GM13976 (cell line): ENCODE measurements at regions not wholly inside any gene's neighbourhood (a gene's known extent, or its start where the extent isn't known, plus 50 kb on each side); places are given as distances from the start of the nearest gene placed in this dataset.

Source experiments
- DNase-seq: peaks from one replicate; pipeline ENCODE4 v3.0.0; 2012; ENCODE audit warnings: low spot score
- in situ Hi-C: fragments of 300-500 bp; cut with MboI; formaldehyde crosslinking; loops from one replicate; pipeline ENCODE4 v1.12.0; 2022; ENCODE audit warnings: low sequenced_read_pairs, mixed read lengths, inconsistent platforms; ENCODE audit not compliant: unreplicated experiment
- TF ChIP-seq, protein P1 (sequence below): IDR thresholded peaks from 2 replicates; pipeline ENCODE4 v1.5.1; 2012; ENCODE audit warnings: borderline replicate concordance, mild to moderate bottlenecking; ENCODE audit not compliant: insufficient read depth; ENCODE audit errors: extremely low read depth, missing control alignments, control extremely low read depth

DNA sequence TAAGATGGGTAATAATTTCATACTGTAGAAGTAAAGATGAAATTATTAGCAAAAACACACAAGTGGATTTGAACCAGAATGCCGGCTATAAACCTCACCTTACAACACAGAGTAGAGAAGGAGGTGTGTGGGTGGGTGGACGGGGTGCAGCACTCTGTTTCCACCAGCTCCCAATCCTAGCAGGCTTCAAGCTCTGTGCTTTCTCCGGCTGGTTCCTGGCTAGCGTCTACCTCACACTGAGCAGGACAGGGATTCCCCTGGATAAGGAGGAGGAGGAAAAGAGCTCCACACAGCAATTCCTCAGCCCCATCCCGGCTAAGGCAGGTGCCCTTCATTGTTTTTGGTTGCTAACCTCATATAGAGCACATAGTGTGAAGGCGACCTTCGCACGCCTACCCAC is 453.3 kb downstream of the C6orf118 start:
- TF ChIP-seq, protein P1, sequence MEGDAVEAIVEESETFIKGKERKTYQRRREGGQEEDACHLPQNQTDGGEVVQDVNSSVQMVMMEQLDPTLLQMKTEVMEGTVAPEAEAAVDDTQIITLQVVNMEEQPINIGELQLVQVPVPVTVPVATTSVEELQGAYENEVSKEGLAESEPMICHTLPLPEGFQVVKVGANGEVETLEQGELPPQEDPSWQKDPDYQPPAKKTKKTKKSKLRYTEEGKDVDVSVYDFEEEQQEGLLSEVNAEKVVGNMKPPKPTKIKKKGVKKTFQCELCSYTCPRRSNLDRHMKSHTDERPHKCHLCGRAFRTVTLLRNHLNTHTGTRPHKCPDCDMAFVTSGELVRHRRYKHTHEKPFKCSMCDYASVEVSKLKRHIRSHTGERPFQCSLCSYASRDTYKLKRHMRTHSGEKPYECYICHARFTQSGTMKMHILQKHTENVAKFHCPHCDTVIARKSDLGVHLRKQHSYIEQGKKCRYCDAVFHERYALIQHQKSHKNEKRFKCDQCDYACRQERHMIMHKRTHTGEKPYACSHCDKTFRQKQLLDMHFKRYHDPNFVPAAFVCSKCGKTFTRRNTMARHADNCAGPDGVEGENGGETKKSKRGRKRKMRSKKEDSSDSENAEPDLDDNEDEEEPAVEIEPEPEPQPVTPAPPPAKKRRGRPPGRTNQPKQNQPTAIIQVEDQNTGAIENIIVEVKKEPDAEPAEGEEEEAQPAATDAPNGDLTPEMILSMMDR, result no peak
- no peak for DNase-seq
- in situ Hi-C loops, result no loop called here

DNA sequence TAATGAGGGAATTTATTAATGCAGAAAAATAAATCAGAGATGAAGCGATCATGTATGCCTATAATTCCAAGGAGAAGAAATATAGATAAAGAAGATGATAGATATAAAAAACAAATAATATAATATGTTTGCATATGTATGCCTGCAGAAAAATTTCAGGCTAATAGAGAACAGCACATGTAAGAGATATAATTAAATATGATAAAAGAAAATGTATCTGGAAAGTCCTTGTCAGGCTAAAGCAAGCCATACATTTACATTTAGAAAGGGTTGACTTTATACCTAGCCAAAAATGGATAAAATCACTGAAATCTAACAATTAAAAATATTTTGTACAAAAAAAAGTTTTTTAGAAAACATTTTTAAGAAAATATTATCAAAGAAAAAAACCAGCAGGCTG is 454.1 kb downstream of the C6orf118 start:
- no peak for DNase-seq
- in situ Hi-C loops, result no loop called here
- TF ChIP-seq, protein P1, result no peak

- DNase-seq, result no peak
- in situ Hi-C loops, result no loop called here
- TF ChIP-seq, protein P1, result no peak
Observed at GRCh38 chr6:164854526-164854925, 454.9 kb downstream of the C6orf118 start.

DNA sequence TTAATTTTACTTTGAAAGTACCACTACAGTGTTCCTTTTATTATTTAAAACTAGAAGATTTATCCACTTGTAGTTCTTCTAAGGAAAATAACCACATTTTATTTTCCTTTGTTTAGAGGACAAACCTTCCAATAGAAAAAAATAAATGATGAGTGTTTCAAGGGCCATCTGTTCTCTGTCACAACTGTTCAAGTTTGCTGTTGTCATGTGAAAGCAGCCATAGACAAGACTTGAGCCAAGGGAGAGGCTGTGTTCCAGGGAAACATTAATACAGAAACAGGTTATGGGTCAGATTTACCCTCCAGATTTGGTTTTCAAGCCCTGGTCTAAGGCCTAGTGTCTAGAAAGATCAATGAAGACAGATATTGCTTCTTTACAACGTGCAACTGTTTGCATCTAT is 463.6 kb downstream of the C6orf118 start:
- DNase-seq, result no peak
- TF ChIP-seq, protein P1, result no peak
- in situ Hi-C loops, result no loop called here

DNA sequence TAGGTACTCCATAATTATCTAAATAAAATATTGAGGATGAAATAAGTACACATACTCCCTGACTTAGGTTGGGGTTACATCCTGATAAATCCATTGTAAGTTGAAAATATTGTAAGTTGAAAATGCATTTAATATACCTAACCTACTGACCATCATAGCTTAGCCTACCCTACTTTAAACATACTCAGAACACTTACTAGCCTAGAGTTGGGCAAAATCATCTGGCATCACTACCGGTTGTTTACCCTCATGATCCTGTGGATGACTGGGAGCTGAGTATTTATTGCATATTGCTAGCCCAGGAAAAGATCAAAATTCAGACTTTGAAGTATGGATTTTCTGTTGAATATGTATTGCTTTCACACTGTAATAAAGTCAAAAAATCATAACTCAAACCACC is 467.3 kb downstream of the C6orf118 start:
- TF ChIP-seq, protein P1, result no peak
- in situ Hi-C loops, result no loop called here
- DNase-seq, result no peak

GRCh38 chr6:164838068-164838615 is 471.3 kb downstream of the C6orf118 start:
- TF ChIP-seq, protein P1, result no peak
- in situ Hi-C loops, result no loop called here
- no peak for DNase-seq
